ENCODE measurements at regions not wholly inside any gene's neighbourhood (a gene's known extent, or its start where the extent isn't known, plus 50 kb on each side); places are given as distances from the start of the nearest gene placed in this dataset.

DNA sequence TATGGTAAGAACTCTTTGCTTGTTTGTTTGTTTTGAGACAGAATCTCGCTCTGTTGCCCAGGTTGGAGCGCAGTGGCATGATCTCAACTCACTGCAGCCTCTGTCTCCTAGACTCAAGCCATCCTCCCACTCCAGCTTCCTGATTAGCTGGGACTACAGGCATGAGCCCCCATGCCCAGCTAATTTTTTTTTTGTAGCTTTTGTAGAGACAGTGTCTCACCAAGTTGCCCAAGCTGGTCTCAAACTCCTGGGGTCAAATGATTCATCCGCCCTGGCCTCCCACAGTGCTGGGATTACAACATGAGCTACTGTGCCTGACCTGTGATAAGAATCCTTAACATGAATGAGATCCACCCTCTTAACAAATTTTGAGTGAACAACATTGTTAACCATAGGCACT, 183.9 kb upstream of the TSHZ3 start:
- dilution Hi-C loops (cut with HindIII; ENCODE audit: low sequenced_read_pairs, unreplicated experiment), result no loop called here

More for the DNA sequence above, 183.9 kb upstream of the TSHZ3 start:
- ChIA-PET CTCF (no interaction called here), POLR2A (ENCODE audit: unreplicated experiment) (no interaction called here)
- no peak overlapping the region for H2BK15ac ChIP-seq (ENCODE audit: low read depth, low read length)
- H2BK20ac ChIP-seq (ENCODE audit: low read depth, low read length), result no peak overlapping the region
- no peaks in the 10 kb centered on the region for H3K36me3 ChIP-seq (ENCODE audit: control insufficient read depth, insufficient read depth, low read length)
- H3K27ac ChIP-seq (ENCODE audit: insufficient read depth, low read length), result no peak overlapping the region
- H4K8ac ChIP-seq (ENCODE audit: low read depth in 2 of 2, low read length in 2 of 2), result no peak overlapping the region
- DNase-seq, result no peak
- no peak for ATAC-seq (ENCODE audit: low read depth)
- no peak overlapping the region for H2AFZ ChIP-seq (replicated peaks; ENCODE audit: low read length, poor library complexity)
- no peak overlapping the region for H3K56ac ChIP-seq (ENCODE audit: extremely low read depth, insufficient read depth, low read length)
- H2AK5ac ChIP-seq (ENCODE audit: low read depth, low read length), result no peak overlapping the region
- H3K9me3 ChIP-seq (ENCODE audit: control insufficient read depth, insufficient read depth, low read length), result no peaks in the 10 kb centered on the region
- H3K9ac ChIP-seq (ENCODE audit: low read depth, low read length), result no peak overlapping the region
- intact Hi-C loops (cut with micrococcal nuclease) (no loop called here), in situ Hi-C loops (cut with MboI; ENCODE audit: low sequenced_read_pairs) (no loop called here)
- no peak overlapping the region for H3K18ac ChIP-seq (ENCODE audit: low read depth, low read length)
- TF ChIP-seq CHD1 (IDR thresholded peaks at IDR 0.05; ENCODE audit: low read depth, low read length) (no peak), CEBPB (IDR thresholded peaks at IDR 0.05; ENCODE audit: low read depth, low read length) (no peak)
- no peaks in the 10 kb centered on the region for H3K27me3 ChIP-seq (ENCODE audit: control insufficient read depth, insufficient read depth, low read length)
- no peak overlapping the region for H3K14ac ChIP-seq (replicated peaks; ENCODE audit: low read depth, low read length)
- H3K79me1 ChIP-seq (ENCODE audit: low read depth in 1 of 2, low read length in 2 of 2), result no peaks in the 10 kb centered on the region
- H2BK5ac ChIP-seq (ENCODE audit: low read depth, low read length, poor library complexity, severe bottlenecking), result no peak overlapping the region
- no peak overlapping the region for H2BK120ac ChIP-seq (ENCODE audit: low read depth, low read length)
- WGBS, 2 experiments (ENCODE audit: extremely low coverage in 2 of 2, insufficient read length in 1 of 2), result no CpG with 5 or more reads among the region's 3 CpGs
- H3K4ac ChIP-seq (ENCODE audit: low read depth, low read length), result no peak overlapping the region
- H2AK9ac ChIP-seq (replicated peaks; ENCODE audit: low read depth, low read length, poor library complexity), result no peak overlapping the region
- H3K4me2 ChIP-seq (ENCODE audit: low read depth, low read length), result no peak overlapping the region
- H3K9me1 ChIP-seq (ENCODE audit: insufficient read depth, low read length), result no peaks in the 10 kb centered on the region
- no peak overlapping the region for H4K91ac ChIP-seq (ENCODE audit: insufficient read depth, low read depth, low read length)
- H3K4me1 ChIP-seq (ENCODE audit: control insufficient read depth, insufficient read depth, low read length), result no peaks in the 10 kb centered on the region
- no peaks in the 10 kb centered on the region for H4K20me1 ChIP-seq (ENCODE audit: insufficient read depth, low read length)
- no peak overlapping the region for H3K23ac ChIP-seq (ENCODE audit: low read depth, low read length)
- BruUV-seq (replicated peaks), result no TSS peak
- H3K4me3 ChIP-seq (ENCODE audit: insufficient read depth, low read depth, low read length), result no peak overlapping the region
- no peak overlapping the region for H4K5ac ChIP-seq (ENCODE audit: low read depth, low read length)

Data from IMR-90 (cell line).